ENCODE measurements at regions not wholly inside any gene's neighbourhood (a gene's known extent, or its start where the extent isn't known, plus 50 kb on each side); places are given as distances from the start of the nearest gene placed in this dataset.

DNA sequence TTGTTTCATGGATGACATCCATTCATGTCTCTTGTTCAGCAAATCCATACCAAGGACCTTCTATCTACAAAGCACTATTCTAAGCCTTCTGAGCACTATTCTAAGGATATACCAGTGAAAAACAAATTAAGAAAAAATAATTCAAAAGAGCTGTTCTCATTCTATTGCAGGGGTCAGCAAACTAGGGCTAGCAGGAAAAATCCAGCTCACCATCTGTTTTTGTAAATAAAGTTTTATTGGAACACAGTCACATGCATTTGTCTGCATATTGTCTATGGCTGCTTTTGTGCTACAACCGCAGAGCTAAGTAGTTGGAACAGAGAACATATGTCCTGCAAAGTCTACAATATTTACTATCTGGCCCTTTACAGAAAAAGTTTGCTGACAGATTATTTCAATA, 222.7 kb upstream of the DYNLRB2 start:
- Histone ChIP-seq H3K4me1 (ENCODE audit: control insufficient read depth, extremely low read depth, insufficient read depth, low read length) (no peaks in the 10 kb centered on the region), H3K4me3 (replicated peaks in 1 of 3; ENCODE audit: insufficient read depth in 1 of 3, low read depth in 1 of 3, low read length in 3 of 3) (no peak overlapping the region), H3K36me3 (ENCODE audit: control insufficient read depth in 2 of 2, extremely low read depth in 1 of 2, insufficient read depth in 2 of 2, low read length in 2 of 2) (no peaks in the 10 kb centered on the region), H3K9me1 (replicated peaks; ENCODE audit: control insufficient read depth, extremely low read depth, insufficient read depth, low read length) (no peaks in the 10 kb centered on the region), H3K79me2 (ENCODE audit: control insufficient read depth, insufficient read depth, low read length) (no peaks in the 10 kb centered on the region), H4K20me1 (replicated peaks; ENCODE audit: control insufficient read depth, extremely low read depth, insufficient read depth, low read length) (no peaks in the 10 kb centered on the region), H3K9ac (replicated peaks; ENCODE audit: extremely low read depth, insufficient read depth, low read length) (no peak overlapping the region), H3K27me3 (ENCODE audit: control insufficient read depth in 2 of 2, insufficient read depth in 2 of 2, low read length in 2 of 2) (no peaks in the 10 kb centered on the region), H3K9me3 (replicated peaks; ENCODE audit: control insufficient read depth, insufficient read depth, low read length) (no peaks in the 10 kb centered on the region), H3K27ac (ENCODE audit: insufficient read depth, low read depth, low read length) (no peak overlapping the region), H3K4me2 (ENCODE audit: insufficient read depth, low read length) (no peak overlapping the region), H2AFZ (ENCODE audit: low read depth, low read length) (no peak overlapping the region)
- DNase-seq (ENCODE audit: low read depth, low spot score) (no peak), FAIRE-seq (no peak)
- no peak for TF ChIP-seq FOS (IDR thresholded peaks at IDR 0.05; ENCODE audit: borderline replicate concordance, insufficient read depth, low read length)
- no peak for TF ChIP-seq GATA2 (IDR thresholded peaks at IDR 0.05; ENCODE audit: insufficient read depth, insufficient read length, low read depth, low read length)
- no peak for TF ChIP-seq POLR2AphosphoS5 (IDR thresholded peaks at IDR 0.05; ENCODE audit: insufficient read depth, low read depth, low read length)
- no peak for TF ChIP-seq MAX (IDR thresholded peaks at IDR 0.05; ENCODE audit: insufficient read depth, insufficient read length)
- TF ChIP-seq CTCF (IDR thresholded peaks at IDR 0.05; ENCODE audit: extremely low read depth in 1 of 2, insufficient read depth in 1 of 2, low read depth in 1 of 2, low read length in 2 of 2): no peak
- TF ChIP-seq MYC (IDR thresholded peaks at IDR 0.05; ENCODE audit: low read depth, low read length): no peak
- dilution Hi-C loops (cut with MboI; ENCODE audit: extremely low pct_ligation_motif_present, low sequenced_read_pairs): no loop called here
- CTCF ChIA-PET: interaction anchor here (1.4 kb wide), 1 partner anchor 10 kb away, joined by 4 read pairs; no protein-coding TSS in a partner anchor
- BruUV-seq (replicated peaks): no TSS peak
- intact Hi-C loops (cut with micrococcal nuclease): loop anchor here (2.0 kb wide), 1 partner anchor 321 kb away; no protein-coding TSS in a partner anchor
- POLR2A ChIA-PET: no interaction called here

Measured in endothelial cell of umbilical vein (primary cell).